Fibroblast of skin of left quadriceps (primary cell): ENCODE measurements at regions not wholly inside any gene's neighbourhood (a gene's known extent, or its start where the extent isn't known, plus 50 kb on each side); places are given as distances from the start of the nearest gene placed in this dataset.
"Not testable (repeated sequence)": the region's sequence is repeated elsewhere in the genome, so short reads cannot be mapped to it uniquely, and the experiment has no call there.

Source experiments
- DNase-seq, 2 experiments: peaks; one replicate each; pipeline ENCODE4 v3.0.0-alpha.2; 2013; ENCODE audit warnings: low read depth in 2 of 2

DNA sequence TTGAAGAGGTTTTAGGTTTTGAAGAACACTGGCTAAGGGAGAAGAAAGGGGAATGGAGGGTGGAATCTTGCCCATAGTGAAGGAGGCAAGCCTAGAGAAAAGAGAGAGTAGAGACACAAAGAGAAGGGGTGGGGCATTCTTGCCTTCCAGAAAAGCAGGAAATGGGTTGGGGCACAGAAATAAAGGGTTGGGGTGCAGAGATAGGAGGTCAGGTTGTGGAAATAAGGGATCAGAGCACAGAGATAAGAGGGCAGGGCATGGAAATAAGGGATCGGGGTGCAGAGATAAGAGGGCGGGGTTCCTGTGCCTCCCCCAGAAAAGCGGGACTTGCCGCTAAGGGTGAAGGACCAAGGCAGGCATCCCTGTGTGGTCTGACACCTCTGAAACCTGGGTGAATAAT lies 69.9 kb downstream of the ALG1L2 start:
- not testable (repeated sequence) for DNase-seq

DNA sequence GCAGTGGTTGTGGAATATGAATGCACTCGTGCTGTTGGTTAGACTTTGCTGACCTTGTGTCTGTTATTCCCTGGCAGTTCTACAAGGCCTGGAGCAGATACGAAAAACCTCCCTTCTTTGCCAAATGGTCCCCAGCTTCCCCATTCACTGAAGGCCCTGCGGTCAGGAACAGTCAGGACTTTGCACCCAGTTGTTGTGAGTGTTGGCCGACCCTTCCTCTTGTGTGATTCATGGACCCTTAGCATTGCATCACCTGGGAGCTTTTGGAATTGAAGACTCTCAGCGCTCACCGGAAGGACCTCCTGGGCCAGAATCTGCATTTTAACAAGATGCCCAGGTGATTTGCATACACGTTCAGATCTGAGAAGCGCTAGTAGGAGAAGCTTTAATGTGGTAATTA lies 71.6 kb downstream of the ALG1L2 start:
- not testable (repeated sequence) for DNase-seq

DNA sequence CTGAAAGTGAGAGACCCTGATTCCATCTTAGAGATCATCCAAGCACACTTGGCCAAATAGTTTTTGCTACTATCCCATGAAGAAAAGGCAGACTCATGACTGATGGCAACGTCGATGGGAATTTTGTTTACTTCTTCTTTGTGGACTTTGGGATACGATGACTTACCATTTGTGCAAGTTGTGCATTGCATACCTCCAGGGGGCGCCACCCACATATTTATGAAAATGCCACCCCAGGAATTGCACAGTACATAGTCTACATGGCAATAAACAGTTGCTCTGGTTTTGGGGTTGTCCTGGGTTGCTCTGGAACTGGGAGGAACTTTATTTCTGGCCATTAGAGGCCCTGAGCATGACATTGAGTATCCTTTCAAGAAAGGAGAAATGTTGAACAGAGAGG lies 73.8 kb downstream of the ALG1L2 start:
- DNase-seq = not testable (repeated sequence)

DNA sequence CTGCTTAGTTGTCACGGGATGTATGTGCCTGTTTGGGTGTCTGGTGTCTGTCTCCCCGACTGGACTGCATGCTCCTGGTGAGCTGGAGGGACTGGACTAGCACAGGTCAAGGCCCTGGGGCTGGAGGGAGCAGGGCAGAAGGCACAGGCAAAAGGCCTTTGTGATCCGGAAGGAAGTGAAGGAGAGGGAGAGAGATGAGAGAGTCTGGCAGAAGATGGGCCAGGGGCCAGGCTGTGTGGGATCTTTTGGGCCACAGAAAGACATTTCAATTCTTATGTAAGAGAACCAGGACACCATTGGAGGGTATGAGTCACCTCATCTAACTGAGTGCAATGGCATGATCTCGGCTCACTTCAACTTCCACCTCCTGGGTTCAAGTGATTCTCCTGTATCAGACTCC lies 85.2 kb downstream of the ALG1L2 start:
- not testable (repeated sequence) for DNase-seq

DNA sequence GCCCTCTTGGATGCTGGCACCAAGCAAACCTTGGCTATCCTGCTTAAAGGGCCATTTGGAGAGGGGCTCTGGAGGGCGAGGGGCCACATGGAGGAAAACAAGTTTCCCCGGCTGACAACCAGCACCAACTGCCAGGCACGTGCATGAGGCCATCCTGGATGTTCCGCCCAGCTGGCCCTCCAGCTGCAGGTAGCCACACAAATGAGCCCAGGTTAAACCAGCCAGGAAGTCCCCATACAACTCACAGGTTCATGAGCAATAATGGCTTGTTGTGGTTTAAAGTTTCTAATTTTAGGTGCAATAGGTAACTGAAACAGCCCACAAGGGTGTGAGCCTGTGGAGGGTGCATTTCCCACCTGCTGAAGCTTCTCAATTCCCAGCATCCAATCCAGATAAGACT lies 93.6 kb downstream of the ALG1L2 start:
- DNase-seq = not testable (repeated sequence)

DNA sequence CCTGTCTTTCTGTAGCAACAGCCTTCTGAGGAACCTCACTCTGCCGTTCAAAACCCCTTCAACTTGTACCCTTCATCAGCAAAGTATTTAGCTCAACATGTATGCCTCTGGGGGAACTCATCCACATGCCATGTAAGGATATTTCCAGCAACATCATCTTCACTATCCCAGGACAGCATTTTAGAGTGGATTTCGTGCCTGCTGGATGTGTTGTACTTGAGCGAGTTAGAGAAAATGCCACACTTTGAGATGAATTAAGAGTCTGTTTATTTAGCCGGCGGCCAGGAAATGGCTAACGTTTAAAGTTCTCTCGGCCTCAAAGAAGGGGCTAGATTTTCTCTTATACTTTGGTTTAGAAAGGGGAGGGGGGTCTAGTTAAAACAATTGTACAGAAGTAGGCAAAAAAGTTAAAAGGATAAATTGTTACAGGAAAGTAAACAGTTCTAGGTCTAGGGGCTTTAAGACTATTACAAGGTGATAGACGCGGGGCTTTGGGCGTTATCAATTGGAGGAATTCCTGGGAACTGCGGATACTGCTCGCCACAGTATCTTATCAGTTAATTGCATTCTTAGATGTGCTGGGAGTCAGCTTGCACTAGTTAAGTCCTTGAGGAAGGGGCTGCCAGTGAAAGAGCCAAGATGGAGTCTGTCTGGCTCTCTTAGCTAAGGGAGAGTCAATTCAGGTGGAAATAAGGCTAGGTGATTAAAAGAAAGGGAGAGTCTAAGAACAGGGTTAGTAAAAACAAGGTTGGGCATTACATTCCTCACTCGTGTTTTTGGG lies 95.0 kb downstream of the ALG1L2 start:
- not testable (repeated sequence) for DNase-seq

DNA sequence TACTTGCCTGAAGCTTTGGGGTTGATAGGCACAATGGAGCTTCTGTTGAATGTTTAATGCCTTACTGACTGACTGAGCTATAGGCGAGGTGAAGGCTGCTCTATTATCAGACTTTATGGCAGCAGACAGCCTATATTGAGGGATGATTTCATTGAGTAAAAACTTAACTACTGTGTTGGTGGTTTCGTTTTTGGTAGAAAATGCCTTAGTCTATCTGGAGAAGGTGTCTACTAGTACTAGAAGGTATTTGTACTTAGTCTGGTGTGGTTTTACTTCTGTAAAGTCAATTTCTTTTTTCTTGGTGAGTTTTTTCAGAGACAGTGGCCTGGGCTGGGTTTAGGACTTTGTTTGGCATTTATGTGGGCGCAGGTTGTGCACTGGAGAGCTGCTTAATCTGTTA lies 97.2 kb downstream of the ALG1L2 start:
- DNase-seq = not testable (repeated sequence)

DNA sequence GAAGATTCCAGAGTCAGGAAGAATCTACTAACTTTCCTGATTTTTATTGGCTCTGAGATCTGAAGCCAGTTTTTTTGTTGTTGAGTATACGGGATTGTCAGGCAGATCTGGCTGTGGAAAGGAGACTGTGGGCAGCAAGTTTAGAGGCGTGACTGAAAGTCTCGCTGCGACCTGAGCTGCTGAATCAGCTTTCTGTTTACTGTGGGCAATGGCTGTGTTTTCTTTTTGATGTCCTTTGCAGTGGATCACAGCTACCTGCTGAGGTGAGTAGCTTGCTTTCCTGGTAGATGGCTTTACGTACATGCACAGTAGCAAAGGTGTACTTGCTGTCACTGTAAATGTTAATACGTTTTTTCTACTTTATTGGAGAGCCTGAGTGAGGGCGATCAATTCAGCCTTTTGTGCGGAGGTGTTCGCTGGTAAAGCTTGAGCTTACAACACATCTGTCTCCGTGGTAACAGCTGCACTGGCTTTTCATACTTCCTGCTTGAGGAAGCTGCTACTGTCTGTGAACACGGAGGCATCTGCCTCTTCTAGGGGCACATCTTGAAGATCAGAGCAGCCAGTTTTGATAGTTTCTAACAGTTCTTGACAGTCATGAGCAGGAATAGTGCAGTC lies 97.8 kb downstream of the ALG1L2 start:
- DNase-seq = not testable (repeated sequence)

DNA sequence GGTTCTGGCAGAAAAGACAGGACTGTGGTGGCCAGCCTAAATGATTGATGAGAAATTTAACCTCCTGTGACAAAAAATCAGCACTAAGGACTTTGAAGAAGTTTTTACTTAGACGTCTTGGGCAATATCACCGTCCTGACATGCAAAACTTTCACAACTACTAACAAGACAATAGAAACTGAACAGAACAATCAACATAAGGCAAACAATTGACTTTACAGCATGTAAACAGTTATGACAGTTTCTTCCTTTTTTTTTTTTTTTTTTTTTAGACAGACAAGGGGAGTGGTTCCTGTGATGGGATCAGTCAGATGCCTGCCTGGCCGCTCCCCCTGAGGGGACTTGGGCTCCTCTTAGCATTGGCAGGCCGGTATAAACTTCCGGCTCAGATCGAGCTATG lies 100.8 kb downstream of the ALG1L2 start:
- DNase-seq = not testable (repeated sequence)

DNA sequence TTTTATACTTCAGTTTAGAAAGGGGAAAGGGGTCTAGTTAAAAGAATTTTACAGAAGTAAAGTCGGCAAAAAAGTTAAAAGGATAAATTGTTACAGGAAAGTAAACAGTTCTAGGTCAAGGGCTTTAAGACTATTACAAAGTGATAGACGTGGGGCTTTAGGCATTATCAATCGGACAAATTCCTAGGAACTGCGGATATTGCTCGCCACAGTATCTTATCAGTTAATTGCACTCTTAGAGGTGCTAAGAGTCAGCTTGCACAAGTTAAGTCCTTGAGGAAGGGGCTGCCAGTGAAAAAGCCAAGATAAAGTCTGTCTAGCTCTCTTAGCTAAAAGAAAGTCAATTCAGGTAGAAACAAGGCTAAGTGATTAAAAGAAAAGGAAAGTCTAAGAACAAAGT lies 102.1 kb downstream of the ALG1L2 start:
- DNase-seq = not testable (repeated sequence)

DNA sequence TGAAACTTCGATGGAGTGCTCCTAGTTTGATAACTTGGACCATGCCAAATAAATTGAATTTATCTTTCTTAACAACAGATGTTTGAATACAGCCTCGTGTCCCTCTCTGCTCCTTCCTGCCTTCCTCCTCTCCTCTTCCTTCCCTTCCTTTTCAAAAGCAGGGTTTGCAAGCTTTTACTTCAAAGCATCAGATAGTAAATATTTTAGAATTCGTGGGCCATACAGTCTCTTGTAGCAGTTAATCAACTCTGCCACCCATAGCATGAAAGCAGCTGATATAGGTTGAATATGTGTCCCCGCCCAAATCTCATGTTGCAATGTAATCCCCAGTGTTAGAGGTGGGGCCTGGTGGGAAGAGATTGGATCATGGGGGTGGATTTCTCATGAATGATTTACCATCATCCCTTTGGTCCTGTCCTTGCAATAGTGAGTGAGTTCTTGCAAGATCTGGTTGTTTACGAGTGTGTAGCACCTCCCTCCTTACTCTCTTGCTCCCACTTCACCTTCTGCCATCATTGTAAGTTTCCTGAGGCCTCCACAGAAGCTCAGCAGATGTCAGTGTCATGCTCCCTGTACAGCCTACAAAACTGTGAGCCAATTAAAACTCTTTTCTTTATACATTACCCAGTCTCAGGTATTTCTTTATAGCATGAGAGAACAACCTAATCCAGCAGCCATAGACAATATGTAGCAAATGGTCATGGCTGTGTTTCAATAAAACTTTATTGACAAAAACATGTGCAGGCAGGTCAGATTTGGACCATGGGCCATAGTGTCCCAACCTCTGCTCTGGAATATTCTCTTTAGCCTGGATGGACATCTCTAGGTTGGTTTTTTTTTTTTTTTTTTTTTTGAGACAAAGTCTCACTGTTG lies 102.8 kb downstream of the ALG1L2 start:
- DNase-seq = not testable (repeated sequence)

DNA sequence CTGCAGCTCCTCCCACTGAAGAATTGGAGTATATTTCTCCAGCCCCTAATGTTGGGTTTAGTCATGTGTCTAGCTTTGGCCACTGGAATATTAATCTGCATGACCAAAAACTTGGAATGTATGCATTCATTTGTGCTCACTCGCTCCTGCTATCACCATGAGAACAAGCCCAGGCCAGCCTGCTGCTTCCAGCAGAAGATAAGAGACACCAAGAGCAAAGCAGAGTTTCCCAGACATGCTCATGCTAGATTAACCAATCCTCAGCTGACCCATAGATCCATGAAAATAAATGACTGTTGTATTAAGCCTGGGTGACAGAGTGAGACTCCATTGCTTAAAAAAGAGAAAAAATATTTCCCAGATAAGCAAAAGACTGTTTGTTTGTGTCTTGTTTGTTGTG lies 119.6 kb downstream of the ALG1L2 start:
- DNase-seq = not testable (repeated sequence)

DNA sequence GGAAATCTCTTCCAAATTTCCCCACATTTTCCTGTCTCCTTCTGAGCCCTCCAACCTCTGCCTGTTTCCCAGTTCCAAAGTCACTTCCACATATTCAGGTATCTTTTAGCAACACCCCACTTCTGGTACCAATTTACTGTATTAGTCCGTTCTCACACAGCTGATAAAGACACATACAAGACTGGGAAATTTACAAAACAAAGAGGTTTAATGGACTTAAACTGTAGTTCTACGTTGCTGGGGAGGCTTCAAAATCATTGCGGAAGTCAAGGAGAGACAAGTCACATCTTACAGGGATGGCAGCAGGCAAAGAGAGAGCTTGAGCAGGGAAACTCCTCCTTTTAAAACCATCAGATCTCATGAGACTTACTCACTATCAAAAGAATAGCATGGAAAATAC lies 122.0 kb downstream of the ALG1L2 start:
- DNase-seq = not testable (repeated sequence)

DNA sequence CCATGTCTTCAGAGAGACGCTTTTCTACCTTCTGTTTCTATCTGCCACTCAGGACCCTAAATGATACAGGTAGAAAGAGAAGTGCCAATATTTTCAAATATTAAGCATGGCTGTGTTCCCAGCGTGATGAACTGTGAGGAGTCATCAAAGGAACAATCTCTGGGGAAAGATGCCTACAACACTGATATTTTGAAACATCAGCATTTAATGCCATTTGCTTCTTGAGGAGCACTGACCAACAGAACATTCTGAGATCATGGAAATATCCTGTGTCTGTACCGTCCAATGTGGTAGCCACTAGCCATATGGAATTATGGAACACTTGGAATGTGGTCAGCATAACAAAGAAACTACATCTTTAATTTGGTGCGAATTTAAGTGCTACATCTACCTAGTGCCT lies 117.9 kb upstream of the COL6A5 start:
- DNase-seq = no peak

DNA sequence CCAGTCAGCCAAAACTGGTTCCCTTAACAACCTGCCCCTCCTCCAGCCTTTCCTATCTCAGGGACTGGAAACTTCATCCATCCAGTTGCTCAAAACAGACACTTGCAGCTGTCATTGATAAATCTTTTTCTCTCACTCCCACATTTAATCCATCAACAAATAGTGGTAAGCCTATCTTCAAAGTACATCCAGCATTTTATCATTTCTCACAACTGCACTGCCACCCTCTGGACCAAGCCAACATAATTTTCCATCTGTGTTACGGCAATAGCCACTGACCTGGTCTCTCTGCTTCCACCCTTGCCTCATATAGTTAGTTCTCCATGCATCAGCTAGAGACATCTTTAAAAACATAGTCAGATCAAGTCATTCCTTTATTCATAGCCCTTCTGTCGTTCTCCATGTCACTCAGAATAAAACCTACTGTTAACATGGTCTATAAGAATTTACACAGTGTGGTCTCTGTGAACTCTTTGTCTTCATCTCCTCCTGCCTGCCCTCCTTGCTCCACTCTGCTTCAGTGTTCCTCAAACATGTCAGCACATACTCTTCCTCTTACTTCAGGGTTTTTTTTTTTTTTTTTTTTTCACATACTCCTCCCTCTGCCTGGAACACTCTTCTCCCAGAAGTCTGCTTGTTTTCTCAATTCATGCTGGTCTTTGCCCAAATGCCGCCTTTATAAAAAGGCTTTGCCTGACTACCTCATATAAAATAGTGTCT lies 102.5 kb upstream of the COL6A5 start:
- DNase-seq = no peak

DNA sequence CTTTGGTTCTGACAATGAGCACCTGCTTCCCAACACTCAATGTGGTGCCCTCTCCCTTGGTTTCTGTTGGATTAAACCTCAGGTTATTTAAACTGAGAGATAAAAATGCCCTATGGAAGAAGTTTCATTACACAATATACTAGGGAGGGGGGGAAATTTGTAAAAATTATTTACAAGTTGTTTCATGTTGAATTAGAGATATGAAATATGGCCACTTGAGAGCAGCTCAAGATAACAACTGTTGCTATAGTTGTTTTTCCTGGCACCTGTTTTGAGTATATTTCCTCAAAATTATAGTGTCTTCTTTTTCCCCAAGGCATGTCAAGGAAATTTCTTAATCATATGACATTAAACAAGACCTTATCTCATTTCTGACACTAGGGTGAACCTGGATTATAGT lies 101.7 kb upstream of the COL6A5 start:
- no peak for DNase-seq

DNA sequence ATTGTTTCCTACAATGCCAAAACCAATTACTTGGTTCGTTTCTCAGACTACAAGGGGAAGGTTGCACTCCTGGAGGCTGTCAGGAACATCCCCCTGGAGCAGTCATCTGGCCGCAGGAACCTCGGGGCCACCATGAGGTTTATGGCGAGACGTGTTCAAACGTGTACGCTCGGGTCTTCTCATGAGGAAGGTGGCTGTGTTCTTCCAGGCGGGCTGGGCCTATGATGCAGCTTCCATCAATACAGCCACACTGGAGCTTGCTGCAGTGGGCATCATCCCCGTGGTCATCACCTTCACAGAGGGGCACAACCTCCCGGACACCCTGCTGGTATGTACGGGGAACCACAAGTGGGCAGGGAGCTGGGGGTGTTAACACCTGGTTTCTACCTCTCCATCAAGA lies 94.5 kb upstream of the COL6A5 start:
- DNase-seq = no peak

DNA sequence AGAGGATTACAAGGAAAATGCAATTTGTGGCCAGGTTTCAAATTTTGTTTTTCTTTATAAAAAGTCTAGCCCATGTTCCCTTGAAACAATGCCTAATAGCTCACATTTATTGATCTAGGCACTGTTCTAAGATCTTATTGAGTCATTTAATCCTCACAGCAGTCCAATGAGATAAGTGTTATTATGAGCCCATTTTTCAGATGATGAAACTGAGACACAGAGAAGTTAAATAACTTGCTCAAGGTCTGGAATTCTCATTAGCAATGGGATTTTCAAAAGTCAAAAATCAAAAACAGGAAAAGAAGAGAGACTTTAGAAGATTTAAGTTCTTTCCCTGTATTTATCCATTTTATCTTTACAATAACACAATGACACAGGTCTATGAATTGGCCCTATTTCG lies 90.0 kb upstream of the COL6A5 start:
- DNase-seq = no peak

DNA sequence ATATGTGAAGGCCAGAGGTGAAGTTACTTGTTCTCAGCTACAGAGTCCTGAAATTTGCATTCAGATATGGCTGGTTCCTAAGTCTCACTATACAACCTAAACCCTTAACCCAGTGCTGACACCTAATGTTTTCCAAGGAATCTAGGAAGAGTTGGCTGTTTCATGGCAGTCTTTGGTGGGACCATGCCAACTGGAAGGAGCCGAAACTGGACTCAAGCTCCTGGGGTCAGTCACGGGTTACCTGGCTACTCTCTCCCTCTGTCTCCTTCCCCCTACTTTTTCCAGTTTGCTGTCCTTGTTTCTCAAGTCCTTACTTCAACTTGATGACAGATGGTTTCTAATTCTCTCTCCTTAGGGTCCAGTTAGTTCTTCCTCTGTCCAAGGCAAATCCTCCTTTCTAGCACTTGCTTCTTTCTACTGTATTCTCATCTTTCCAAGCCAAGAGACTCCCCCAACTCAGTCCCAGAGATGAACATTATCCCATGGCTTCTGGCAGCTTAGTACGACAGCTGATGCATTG lies 88.6 kb upstream of the COL6A5 start:
- no peak for DNase-seq

DNA sequence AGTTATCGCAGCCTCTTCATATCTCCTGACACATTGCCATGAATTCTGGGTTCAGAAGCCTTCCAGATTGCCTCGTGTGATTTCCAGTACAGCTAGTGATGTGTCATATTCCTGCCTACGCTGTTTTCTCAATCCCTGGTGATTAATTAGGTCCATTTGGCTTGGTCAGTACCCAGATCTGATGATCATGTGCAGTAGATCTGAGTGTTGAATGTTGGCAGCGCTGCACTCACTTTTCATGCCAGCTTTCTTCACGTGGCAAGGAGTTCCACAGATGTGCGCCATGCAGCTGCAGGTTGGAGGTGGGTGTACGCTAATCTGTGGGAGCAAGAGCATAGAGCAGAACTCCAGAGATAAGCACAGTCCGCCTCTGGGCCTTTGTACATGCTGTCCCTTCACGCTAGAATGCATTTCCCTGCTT lies 86.9 kb upstream of the COL6A5 start:
- no peak for DNase-seq

DNA sequence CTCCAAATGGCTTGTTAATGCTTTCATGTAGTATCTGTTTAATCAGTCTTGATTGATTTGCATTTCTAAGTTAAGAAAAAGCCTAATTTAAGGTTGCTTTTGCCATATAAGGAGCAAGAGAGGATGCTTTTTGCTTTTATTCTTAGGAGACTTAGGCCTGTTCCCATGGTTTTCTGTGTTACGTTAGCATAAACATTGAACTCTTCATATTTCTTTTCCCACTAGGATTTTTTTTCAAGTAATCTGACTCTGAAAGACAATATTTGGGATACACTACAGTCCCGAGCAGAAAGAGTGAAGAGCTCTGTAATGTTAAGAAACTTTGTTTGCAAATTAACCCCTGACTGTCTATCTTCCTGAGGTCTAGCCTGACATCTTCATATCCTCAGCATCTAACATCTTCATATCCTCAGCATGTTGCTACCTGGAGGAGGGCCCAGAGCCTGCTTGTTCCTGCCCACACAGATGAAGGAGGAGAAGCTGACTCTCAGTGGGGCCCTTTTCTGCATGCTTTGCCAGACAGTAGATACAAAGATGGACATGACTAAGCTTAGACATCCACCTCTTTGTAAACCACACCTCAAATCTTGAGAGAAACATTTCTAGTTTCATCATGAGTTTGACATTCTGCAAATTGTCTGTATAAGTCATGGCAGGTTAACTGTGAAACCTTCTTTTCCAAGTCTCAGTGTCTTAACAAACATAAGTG lies 86.2 kb upstream of the COL6A5 start:
- DNase-seq = no peak
